HG02884 (cell line): ENCODE measurements at regions not wholly inside any gene's neighbourhood (a gene's known extent, or its start where the extent isn't known, plus 50 kb on each side); places are given as distances from the start of the nearest gene placed in this dataset.

ENCODE experiments used
- ATAC-seq: cut with Tn5 transposase; IDR thresholded peaks from one replicate; pipeline ENCODE4 v1.9.1; 2021; ENCODE audit warnings: mild to moderate bottlenecking, moderate library complexity; ENCODE audit not compliant: unreplicated experiment

- no peak for ATAC-seq
Measured at GRCh38 chrX:78213331-78213730, 73.9 kb upstream of the TAF9B start.

- ATAC-seq: peak; percentile 69
Measured at GRCh38 chrX:78199851-78200250, 60.4 kb upstream of the TAF9B start.
